T-cell (primary cell): ENCODE measurements at regions not wholly inside any gene's neighbourhood (a gene's known extent, or its start where the extent isn't known, plus 50 kb on each side); places are given as distances from the start of the nearest gene placed in this dataset.
"Not testable (repeated sequence)": the region's sequence is repeated elsewhere in the genome, so short reads cannot be mapped to it uniquely, and the experiment has no call there.

Experiments
- ATAC-seq, 4 experiments: fragments of 200-7000 bp in 3 of 4; fragments of 150-1000 bp in 1 of 4; cut with Tn5 transposase; replicated peaks in 1 of 4; 1 replicate in 3 of 4; 2 replicates in 1 of 4; pipeline ENCODE4 v1.10.0; 2021; ENCODE audit warnings: moderate library complexity in 3 of 4, mild to moderate bottlenecking in 2 of 4, moderate number of reproducible peaks in 1 of 4
- CTCF ChIA-PET, 2 donors: fragments of 300-600 bp; sonication (Branson Sonifier 250); formaldehyde crosslinking; loops; one replicate each; lab custom pipeline; 2022; ENCODE audit warnings: antibody characterized with exemption in 2 of 2; lab: Charles Lee
- POLR2A ChIA-PET, 2 donors: fragments of 300-600 bp; sonication (Branson Sonifier 250); formaldehyde crosslinking; loops; one replicate each; lab custom pipeline; 2022; ENCODE audit warnings: antibody characterized with exemption in 2 of 2; lab: Charles Lee
- DNase-seq, 35 experiments: peaks; one replicate each; pipeline versions ENCODE4 v3.0.0 to v3.0.0-alpha.2; 2013 to 2023
- H3K27ac ChIP-seq: one replicate; pipeline ENCODE4 v1.5.1; 2013; ENCODE audit warnings: low read length
- H3K27me3 ChIP-seq, 2 experiments: replicated peaks in 1 of 2; 1 replicate in 1 of 2; 2 replicates in 1 of 2; pipeline versions ENCODE4 v1.6.1 to v1.7.0; 2013; ENCODE audit warnings: low read length in 1 of 2, mixed read lengths in 1 of 2; ENCODE audit not compliant: control insufficient read depth in 2 of 2, insufficient read depth in 2 of 2; ENCODE audit errors: extremely low read depth in 1 of 2
- H3K36me3 ChIP-seq, 2 donors: 1 replicate in 1 of 2; 2 replicates in 1 of 2; pipeline versions ENCODE4 v1.6.1 to v1.7.0; 2013; ENCODE audit warnings: low read length in 1 of 2; ENCODE audit not compliant: control insufficient read depth in 2 of 2, insufficient read depth in 1 of 2; ENCODE audit errors: extremely low read depth in 1 of 2
- H3K4me1 ChIP-seq, 2 experiments: 1 replicate in 1 of 2; 2 replicates in 1 of 2; pipeline versions ENCODE4 v1.6.1 to v1.7.0; 2013; ENCODE audit warnings: low read length in 2 of 2, mixed read lengths in 1 of 2; ENCODE audit not compliant: insufficient read depth in 2 of 2, control insufficient read depth in 1 of 2; ENCODE audit errors: extremely low read depth in 1 of 2
- H3K4me3 ChIP-seq, 2 donors: 1 replicate in 1 of 2; 2 replicates in 1 of 2; pipeline versions ENCODE4 v1.5.1 to v1.7.0; 2013; ENCODE audit warnings: mild to moderate bottlenecking in 2 of 2, low read length in 1 of 2, moderate library complexity in 1 of 2; ENCODE audit not compliant: control insufficient read depth in 1 of 2; ENCODE audit errors: extremely low read depth in 1 of 2
- H3K9me3 ChIP-seq: 2 replicates; pipeline ENCODE4 v1.7.0; 2013
- H3K27ac Mint-ChIP-seq, 2 donors: one replicate each; pipeline ENCODE4 v1.8.0; 2020 to 2021; ENCODE audit warnings: mild to moderate bottlenecking in 2 of 2, mixed read lengths in 2 of 2
- H3K27me3 Mint-ChIP-seq, 2 donors: one replicate each; pipeline ENCODE4 v1.8.0; 2021 to 2022; ENCODE audit warnings: mixed read lengths in 2 of 2
- H3K36me3 Mint-ChIP-seq: one replicate; pipeline ENCODE4 v1.8.0; 2021; ENCODE audit warnings: mixed read lengths
- H3K4me1 Mint-ChIP-seq, 3 donors: one replicate each; pipeline ENCODE4 v1.8.0; 2020 to 2022; ENCODE audit warnings: mixed read lengths in 3 of 3, mild to moderate bottlenecking in 1 of 3
- H3K4me3 Mint-ChIP-seq, 3 donors: one replicate each; pipeline ENCODE4 v1.8.0; 2020 to 2022; ENCODE audit warnings: mild to moderate bottlenecking in 3 of 3, mixed read lengths in 3 of 3, moderate library complexity in 3 of 3
- H3K9me3 Mint-ChIP-seq, 3 donors: one replicate each; pipeline ENCODE4 v1.8.0; 2020 to 2022; ENCODE audit warnings: mixed read lengths in 3 of 3
- WGBS: methylation state at CpG from one replicate; pipeline ENCODE4 v1.1.5; 2013; ENCODE audit warnings: missing lambda C conversion rate; ENCODE audit not compliant: insufficient coverage; 5-methylcytosine and 5-hydroxymethylcytosine counted together

DNA sequence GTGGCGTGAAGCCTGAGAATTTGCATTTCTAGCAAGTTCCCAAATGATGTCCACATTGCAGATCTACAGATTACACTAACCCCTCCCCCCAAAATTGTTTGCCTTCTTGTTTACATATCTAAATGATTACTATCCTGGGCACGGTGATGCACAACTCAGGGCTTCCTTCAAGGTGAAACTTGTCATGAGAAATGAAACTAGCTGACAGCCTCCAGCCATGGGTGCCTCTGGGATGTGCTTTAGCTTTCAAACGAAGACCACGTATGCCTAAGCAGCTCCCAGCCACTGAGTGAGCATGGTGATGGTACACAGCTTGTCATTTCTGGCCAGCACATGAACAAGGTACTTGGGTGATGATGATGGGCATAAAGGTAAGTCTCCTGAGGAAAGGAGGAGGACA is 464.8 kb upstream of the DDX18 start:
- ATAC-seq (no peak), DNase-seq (no peak)
- Histone ChIP-seq H3K27me3 (no peaks in the 10 kb centered on the region), H3K4me1 (no peaks in the 10 kb centered on the region), H3K9me3 (no peaks in the 10 kb centered on the region), H3K36me3 (no peaks in the 10 kb centered on the region), H3K4me3 (no peak overlapping the region), H3K27ac (no peak overlapping the region)
- Mint-ChIP-seq H3K4me3 (no peak overlapping the region), H3K27ac (no peak overlapping the region), H3K27me3 (no peaks in the 10 kb centered on the region), H3K9me3 (peaks cover 5 to 29% (median 18%) of the 10 kb centered on the region in 3 donors), H3K36me3 (no peaks in the 10 kb centered on the region), H3K4me1 (no peaks in the 10 kb centered on the region)
- CTCF ChIA-PET, result no interaction called here
- 68% methylated on average over 3 of the region's 4 CpGs for WGBS
- POLR2A ChIA-PET, result no interaction called here

DNA sequence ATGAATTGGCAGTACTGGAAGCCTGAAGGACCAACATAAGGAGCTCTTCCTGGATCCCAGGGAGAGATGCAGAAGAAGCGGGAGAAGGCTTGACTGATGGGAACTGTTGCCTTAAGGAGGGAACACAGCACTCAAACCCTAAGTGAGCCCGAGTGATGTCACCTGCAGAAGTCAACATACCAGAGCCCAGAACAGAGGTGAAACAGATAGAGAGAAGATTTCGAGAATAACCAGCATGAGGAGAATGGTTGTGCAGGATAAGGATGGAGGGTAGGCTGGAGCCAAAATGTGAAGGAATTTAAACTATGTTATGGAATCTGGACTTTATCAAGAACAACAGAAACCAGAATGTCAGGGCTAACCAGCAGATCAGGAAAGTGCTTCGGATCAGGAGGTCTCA is 463.1 kb upstream of the DDX18 start:
- Mint-ChIP-seq H3K4me1 (no peaks in the 10 kb centered on the region), H3K4me3 (no peak overlapping the region), H3K27me3 (no peaks in the 10 kb centered on the region), H3K36me3 (no peaks in the 10 kb centered on the region), H3K9me3 (peaks cover 8 to 25% (median 15%) of the 10 kb centered on the region in 3 donors), H3K27ac (no peak overlapping the region)
- Histone ChIP-seq H3K27me3 (no peaks in the 10 kb centered on the region), H3K4me3 (no peak overlapping the region), H3K36me3 (no peaks in the 10 kb centered on the region), H3K4me1 (no peaks in the 10 kb centered on the region), H3K9me3 (no peaks in the 10 kb centered on the region), H3K27ac (no peak overlapping the region)
- ChIA-PET CTCF (no interaction called here), POLR2A (no interaction called here)
- WGBS, result 80% methylated on average over 4 of the region's 4 CpGs
- DNase-seq, result no peak
- ATAC-seq, result no peak

DNA sequence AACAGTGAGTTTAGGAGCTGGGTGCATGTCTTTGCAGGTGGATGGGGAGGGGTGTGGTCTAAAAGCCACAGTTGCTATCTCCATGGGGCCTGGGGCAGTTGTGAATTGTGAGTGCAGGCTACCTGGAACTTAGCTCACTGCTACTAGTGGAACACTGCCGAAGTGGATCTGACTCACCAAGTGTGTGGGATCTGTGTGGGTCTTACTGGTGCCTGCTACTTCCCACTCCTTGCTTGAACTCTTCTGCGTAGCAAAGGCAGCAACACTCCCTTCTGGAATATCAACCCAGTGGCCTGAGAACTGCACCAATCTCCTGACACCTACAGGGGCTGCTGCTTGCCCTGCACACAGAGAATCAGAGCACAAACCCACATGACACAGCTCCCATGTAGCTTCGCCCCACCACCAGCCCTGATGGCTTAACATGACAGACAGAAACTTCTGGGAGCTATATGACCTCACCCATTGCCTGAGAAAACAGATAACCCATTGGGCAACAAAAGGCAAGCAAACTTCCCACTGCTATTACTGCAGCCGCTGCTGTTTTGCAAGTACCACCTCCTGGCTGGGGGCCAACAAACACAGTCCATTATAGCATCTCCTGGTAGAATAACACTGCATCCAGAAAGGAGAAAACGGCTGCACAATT is 455.1 kb upstream of the DDX18 start:
- POLR2A ChIA-PET, result no interaction called here
- CTCF ChIA-PET, result no interaction called here
- Mint-ChIP-seq H3K9me3 (peaks cover 4 to 21% (median 11%) of the 10 kb centered on the region in 3 donors), H3K27ac (no peak overlapping the region), H3K4me3 (no peak overlapping the region), H3K27me3 (no peaks in the 10 kb centered on the region), H3K36me3 (no peaks in the 10 kb centered on the region), H3K4me1 (no peaks in the 10 kb centered on the region)
- H3K27ac ChIP-seq, result no peak overlapping the region
- no peaks in the 10 kb centered on the region for H3K9me3 ChIP-seq
- H3K4me3 ChIP-seq, result no peak overlapping the region
- WGBS, result 51% methylated on average over 4 of the region's 5 CpGs
- ATAC-seq, result no peak
- no peaks in the 10 kb centered on the region for H3K4me1 ChIP-seq
- H3K36me3 ChIP-seq, result no peaks in the 10 kb centered on the region
- no peaks in the 10 kb centered on the region for H3K27me3 ChIP-seq
- DNase-seq, result no peak

- no peak overlapping the region for H3K4me3 Mint-ChIP-seq
- no peak overlapping the region for H3K27ac Mint-ChIP-seq
- POLR2A ChIA-PET, result no interaction called here
- WGBS, result no CpG with 5 or more reads among the region's 2 CpGs
- H3K4me3 ChIP-seq, result no peak overlapping the region
- H3K36me3 ChIP-seq, result no peaks in the 10 kb centered on the region
- no peaks in the 10 kb centered on the region for H3K27me3 ChIP-seq
- H3K9me3 ChIP-seq, result no peaks in the 10 kb centered on the region
- CTCF ChIA-PET, result no interaction called here
- no peaks in the 10 kb centered on the region for H3K4me1 ChIP-seq
- no peak for ATAC-seq
- DNase-seq, result no peak
- peaks cover 10 to 26% (median 11%) of the 10 kb centered on the region in 3 donors for H3K9me3 Mint-ChIP-seq
- no peaks in the 10 kb centered on the region for H3K36me3 Mint-ChIP-seq
- no peak overlapping the region for H3K27ac ChIP-seq
- no peaks in the 10 kb centered on the region for H3K27me3 Mint-ChIP-seq
- H3K4me1 Mint-ChIP-seq, result no peaks in the 10 kb centered on the region
Measured at GRCh38 chr2:117360586-117360985, 453.9 kb upstream of the DDX18 start.

- no peak overlapping the region for H3K27ac Mint-ChIP-seq
- Histone ChIP-seq H3K4me3 (no peak overlapping the region), H3K27me3 (no peaks in the 10 kb centered on the region), H3K9me3 (no peaks in the 10 kb centered on the region), H3K27ac (no peak overlapping the region), H3K4me1 (no peaks in the 10 kb centered on the region), H3K36me3 (no peaks in the 10 kb centered on the region)
- H3K36me3 Mint-ChIP-seq, result no peaks in the 10 kb centered on the region
- no peaks in the 10 kb centered on the region for H3K27me3 Mint-ChIP-seq
- ATAC-seq, result no peak
- WGBS, result no CpG with 5 or more reads among the region's 4 CpGs
- H3K4me3 Mint-ChIP-seq, result no peak overlapping the region
- DNase-seq, result no peak
- H3K4me1 Mint-ChIP-seq, result no peaks in the 10 kb centered on the region
- ChIA-PET POLR2A (no interaction called here), CTCF (no interaction called here)
- H3K9me3 Mint-ChIP-seq, result peaks cover 3 to 8% (median 6%) of the 10 kb centered on the region in 3 donors
Measured at GRCh38 chr2:117378653-117379052, 435.8 kb upstream of the DDX18 start.

DNA sequence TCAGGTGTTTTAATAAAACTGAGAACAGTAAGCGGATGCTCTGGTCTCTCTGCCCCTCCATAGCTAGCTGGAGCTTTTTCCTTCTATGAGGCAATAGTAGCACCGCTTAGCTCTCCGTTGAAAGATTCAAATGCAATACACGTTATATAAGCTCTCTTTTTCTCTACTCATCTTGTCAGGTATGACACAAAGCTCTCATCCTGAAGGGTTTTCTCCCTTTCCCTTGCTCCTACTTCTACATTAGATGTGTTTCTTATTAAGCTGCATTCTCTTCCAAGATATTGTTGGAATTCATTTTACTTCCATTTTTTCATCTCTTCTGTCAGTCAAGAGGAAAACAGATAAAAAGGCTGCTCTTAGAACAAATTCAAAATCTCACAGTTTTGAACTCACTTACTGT is 434.6 kb upstream of the DDX18 start:
- no peak for ATAC-seq
- Histone ChIP-seq H3K9me3 (no peaks in the 10 kb centered on the region), H3K4me1 (no peaks in the 10 kb centered on the region), H3K4me3 (no peak overlapping the region), H3K27ac (no peak overlapping the region), H3K36me3 (no peaks in the 10 kb centered on the region), H3K27me3 (no peaks in the 10 kb centered on the region)
- Mint-ChIP-seq H3K4me3 (no peak overlapping the region), H3K4me1 (no peaks in the 10 kb centered on the region), H3K27me3 (no peaks in the 10 kb centered on the region), H3K9me3 (peaks cover 3 to 12% (median 6%) of the 10 kb centered on the region in 3 donors), H3K27ac (no peak overlapping the region), H3K36me3 (no peaks in the 10 kb centered on the region)
- POLR2A ChIA-PET, result no interaction called here
- WGBS, result 79% methylated on average over 2 of the region's 4 CpGs
- CTCF ChIA-PET, result no interaction called here
- no peak for DNase-seq

DNA sequence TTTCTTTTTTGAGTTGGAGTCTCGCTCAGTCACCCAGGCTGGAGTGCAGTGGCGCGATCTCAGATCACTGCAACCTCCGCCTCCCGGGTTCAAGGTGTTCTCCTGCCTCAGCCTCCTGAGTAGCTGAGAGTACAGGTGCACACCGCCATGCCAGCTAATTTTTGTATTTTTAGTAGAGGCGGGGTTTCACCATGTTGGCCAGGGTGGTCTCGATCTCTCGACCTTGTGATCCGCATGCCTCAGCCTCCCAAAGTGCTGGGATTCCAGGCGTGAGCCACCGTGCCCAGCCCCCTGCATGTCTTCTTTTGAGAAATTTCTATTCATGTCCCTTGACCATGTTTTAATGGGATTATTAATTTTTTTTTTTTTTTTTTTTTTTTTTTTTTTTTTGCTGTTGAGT is 430.5 kb upstream of the DDX18 start:
- no CpG with 5 or more reads among the region's 12 CpGs for WGBS
- H3K4me3 Mint-ChIP-seq, H3K27ac ChIP-seq, H3K4me3 ChIP-seq, H3K4me1 ChIP-seq, H3K36me3 Mint-ChIP-seq, CTCF ChIA-PET, H3K27ac Mint-ChIP-seq, DNase-seq, H3K36me3 ChIP-seq, H3K4me1 Mint-ChIP-seq, POLR2A ChIA-PET, H3K9me3 ChIP-seq, H3K27me3 Mint-ChIP-seq, ATAC-seq, H3K27me3 ChIP-seq: not testable (repeated sequence)
- H3K9me3 Mint-ChIP-seq, result peaks cover 3 to 15% (median 10%) of the 10 kb centered on the region in 3 donors
